ENCODE measurements at regions not wholly inside any gene's neighbourhood (a gene's known extent, or its start where the extent isn't known, plus 50 kb on each side); places are given as distances from the start of the nearest gene placed in this dataset.

GRCh38 chr1:60994369-60994768 is 88.0 kb upstream of the NFIA start:
- TF ChIP-seq POLR2A (IDR thresholded peaks at IDR 0.05; ENCODE audit: low read depth, low read length) (no peak), POLR2AphosphoS5 (IDR thresholded peaks at IDR 0.05; ENCODE audit: low read depth, low read length) (no peak), TAF1 (IDR thresholded peaks at IDR 0.05; ENCODE audit: borderline replicate concordance, low read depth, low read length) (no peak)

Data from GM12892 (cell line).